ENCODE measurements at regions not wholly inside any gene's neighbourhood (a gene's known extent, or its start where the extent isn't known, plus 50 kb on each side); places are given as distances from the start of the nearest gene placed in this dataset.

- intact Hi-C loops (cut with DNase I) = no loop called here
- TF ChIP-seq POLR2A (IDR thresholded peaks at IDR 0.05) (no peak), CTCF (IDR thresholded peaks at IDR 0.05) (no peak)
- Histone ChIP-seq H3K4me3 (no peak overlapping the region), H3K36me3 (no peaks in the 10 kb centered on the region), H3K27me3 (no peaks in the 10 kb centered on the region), H3K27ac (no peak overlapping the region), H3K4me1 (peaks cover 0 to 9% (median 0%) of the 10 kb centered on the region in 12 donors), H3K9me3 (no peaks in the 10 kb centered on the region)
- ATAC-seq (no peak), DNase-seq (no peak)
Observed at GRCh38 chr3:4061195-4061594, 242.0 kb upstream of the SETMAR start.

GRCh38 chr3:4061783-4062360, 241.3 kb upstream of the SETMAR start:
- WGBS, 4 donors = 56 to 62% (median 60%) methylated on average over 4 of the region's 4 CpGs

GRCh38 chr3:4062621-4063020, 240.5 kb upstream of the SETMAR start:
- Histone ChIP-seq H3K9me3 (no peaks in the 10 kb centered on the region), H3K4me3 (no peak overlapping the region), H3K27me3 (no peaks in the 10 kb centered on the region), H3K4me1 (peaks cover 0 to 9% (median 0%) of the 10 kb centered on the region in 12 donors), H3K36me3 (no peaks in the 10 kb centered on the region), H3K27ac (no peak overlapping the region)
- no peak for DNase-seq
- WGBS, 4 donors = 88 to 95% (median 92%) methylated on average over 1 of the region's 1 CpG
- no peak for TF ChIP-seq POLR2A (IDR thresholded peaks at IDR 0.05)
- TF ChIP-seq CTCF (IDR thresholded peaks at IDR 0.05) = no peak
- intact Hi-C loops (cut with DNase I) = no loop called here
- ATAC-seq = no peak

More at GRCh38 chr3:4061783-4062360, 241.3 kb upstream of the SETMAR start:
- H3K9me3 ChIP-seq = no peaks in the 10 kb centered on the region
- no peak overlapping the region for H3K4me3 ChIP-seq
- no peak for ATAC-seq
- DNase-seq = no peak
- peaks cover 0 to 9% (median 0%) of the 10 kb centered on the region in 12 donors for H3K4me1 ChIP-seq
- TF ChIP-seq CTCF (IDR thresholded peaks at IDR 0.05) = no peak
- no peak for TF ChIP-seq POLR2A (IDR thresholded peaks at IDR 0.05)
- intact Hi-C loops (cut with DNase I) = no loop called here
- no peak overlapping the region for H3K27ac ChIP-seq
- no peaks in the 10 kb centered on the region for H3K27me3 ChIP-seq
- no peaks in the 10 kb centered on the region for H3K36me3 ChIP-seq

- TF ChIP-seq CTCF (IDR thresholded peaks at IDR 0.05) (no peak), POLR2A (IDR thresholded peaks at IDR 0.05) (no peak)
- no peak for DNase-seq
- Histone ChIP-seq H3K27ac (no peak overlapping the region), H3K9me3 (no peaks in the 10 kb centered on the region), H3K27me3 (no peaks in the 10 kb centered on the region), H3K4me3 (no peak overlapping the region), H3K36me3 (no peaks in the 10 kb centered on the region), H3K4me1 (peaks cover 0 to 9% (median 0%) of the 10 kb centered on the region in 12 donors)
- ATAC-seq = no peak
- WGBS, 4 donors = 68 to 80% (median 72%) methylated on average over 4 of the region's 4 CpGs
- intact Hi-C loops (cut with DNase I) = no loop called here
Observed at GRCh38 chr3:4063916-4064574, 239.1 kb upstream of the SETMAR start.

All from heart left ventricle (tissue), 16 donors.